Panc1 (cell line): ENCODE measurements at regions not wholly inside any gene's neighbourhood (a gene's known extent, or its start where the extent isn't known, plus 50 kb on each side); places are given as distances from the start of the nearest gene placed in this dataset.

Source experiments
- ATAC-seq: fragments of 200-7000 bp; cut with Tn5 transposase; 2 replicates; pipeline ENCODE4 v1.9.1; 2020; ENCODE audit warnings: mild to moderate bottlenecking, moderate library complexity
- BruUV-seq: library from RNA; stranded (reverse); fragments of 400-500 nt; replicated peaks from 2 replicates; lab custom pipeline; 2021; lab: Mats Ljungman, UMichigan
- CTCF ChIA-PET: fragments of 300-600 bp; sonication (Branson Sonifier 250); formaldehyde crosslinking; loops from one replicate; lab custom pipeline; 2022; ENCODE audit warnings: antibody characterized with exemption; lab: Charles Lee
- POLR2A ChIA-PET: fragments of 300-600 bp; sonication (Branson Sonifier 250); formaldehyde crosslinking; loops from one replicate; lab custom pipeline; 2022; ENCODE audit warnings: antibody characterized with exemption; lab: Charles Lee
- DNase-seq: peaks from one replicate; pipeline ENCODE4 v3.0.0-alpha.2; 2010; ENCODE audit warnings: low read depth, low spot score
- H3K27ac ChIP-seq: 2 replicates; pipeline ENCODE4 v1.5.1; 2011; ENCODE audit warnings: mild to moderate bottlenecking, low read length, inconsistent platforms
- H3K27me3 ChIP-seq: fragments of 200-500 bp; sonication (Bioruptor generic); 2 replicates; pipeline ENCODE4 v1.6.0; 2014; ENCODE audit warnings: low read length, inconsistent platforms; ENCODE audit not compliant: control insufficient read depth, insufficient read depth
- H3K36me3 ChIP-seq: fragments of 200-500 bp; sonication (Bioruptor generic); 2 replicates; pipeline ENCODE4 v1.5.1; 2014; ENCODE audit warnings: inconsistent platforms, mild to moderate bottlenecking, low read length, moderate library complexity; ENCODE audit not compliant: control insufficient read depth, insufficient read depth
- H3K4me1 ChIP-seq: 2 replicates; pipeline ENCODE4 v1.5.1; 2011; ENCODE audit warnings: inconsistent platforms, mild to moderate bottlenecking, low read length, moderate library complexity; ENCODE audit not compliant: control insufficient read depth, insufficient read depth
- H3K4me3 ChIP-seq, 2 experiments: 2 replicates each; pipeline ENCODE4 v1.5.1; 2011 to 2012; ENCODE audit warnings: low read depth in 2 of 2, low read length in 2 of 2, mild to moderate bottlenecking in 2 of 2, inconsistent platforms in 1 of 2, moderate library complexity in 1 of 2
- H3K9me3 ChIP-seq: fragments of 200-500 bp; sonication (Bioruptor generic); 2 replicates; pipeline ENCODE4 v1.5.1; 2014; ENCODE audit warnings: low read depth, mild to moderate bottlenecking, inconsistent platforms, low read length, moderate library complexity; ENCODE audit not compliant: control insufficient read depth, insufficient read depth
- CTCF ChIP-seq: fragments of 450-650 bp; IDR thresholded peaks from 2 replicates; pipeline ENCODE4 v1.5.1; 2017; ENCODE audit warnings: mild to moderate bottlenecking
- POLR2AphosphoS5 ChIP-seq: IDR thresholded peaks from 2 replicates; pipeline ENCODE4 v1.6.1; 2012; ENCODE audit warnings: mild to moderate bottlenecking, low read depth, low read length, moderate library complexity
- REST ChIP-seq, 2 experiments: IDR thresholded peaks; 2 replicates each; pipeline ENCODE4 v1.6.1; 2011 to 2012; ENCODE audit warnings: low read depth in 2 of 2, control low read depth in 1 of 2, low read length in 1 of 2, mild to moderate bottlenecking in 1 of 2, moderate library complexity in 1 of 2; ENCODE audit not compliant: insufficient read depth in 1 of 2
- SIN3A ChIP-seq: IDR thresholded peaks from 2 replicates; pipeline ENCODE4 v1.6.1; 2012; ENCODE audit warnings: low read depth, mild to moderate bottlenecking, low read length, moderate library complexity, borderline replicate concordance; ENCODE audit not compliant: insufficient read depth
- TCF7L2 ChIP-seq: IDR thresholded peaks from 2 replicates; pipeline ENCODE4 v1.6.1; 2011; ENCODE audit warnings: mild to moderate bottlenecking, low read depth, low read length, inconsistent platforms
- in situ Hi-C: cut with HindIII; loops from 2 replicates; pipeline ENCODE4 v1.10.0; 2016; ENCODE audit warnings: low sequenced_read_pairs, low pct_unique_long_range_greater_than_20kb
- intact Hi-C: fragments of 100-400 bp; cut with micrococcal nuclease; formaldehyde crosslinking; loops from one replicate; pipeline ENCODE4 v1.10.0; 2022; ENCODE audit not compliant: unreplicated experiment

- POLR2A ChIA-PET = no interaction called here
- TF ChIP-seq SIN3A = no peak
- TF ChIP-seq REST (IDR thresholded peaks at IDR 0.05; ENCODE audit: insufficient read depth in 1 of 2, low read depth in 2 of 2, low read length in 1 of 2) = no peak
- no peak for TF ChIP-seq POLR2AphosphoS5
- no peak for TF ChIP-seq CTCF
- TF ChIP-seq TCF7L2 = no peak
- H3K4me1 ChIP-seq = no peaks in the 10 kb centered on the region
- CTCF ChIA-PET = no interaction called here
- no peak overlapping the region for H3K27ac ChIP-seq
- in situ Hi-C loops = no loop called here
- intact Hi-C loops = no loop called here
- DNase-seq (no peak), ATAC-seq (no peak)
- H3K4me3 ChIP-seq = no peak overlapping the region
- no peaks in the 10 kb centered on the region for H3K9me3 ChIP-seq
- no peaks in the 10 kb centered on the region for H3K36me3 ChIP-seq
- H3K27me3 ChIP-seq = no peaks in the 10 kb centered on the region
- no TSS peak for BruUV-seq
Observed at GRCh38 chr5:63249960-63250359, 671.3 kb downstream of the LRRC70 start.

GRCh38 chr5:63247651-63248050 is 669.0 kb downstream of the LRRC70 start:
- TF ChIP-seq TCF7L2 (no peak), REST (IDR thresholded peaks at IDR 0.05; ENCODE audit: insufficient read depth in 1 of 2, low read depth in 2 of 2, low read length in 1 of 2) (no peak), SIN3A (no peak), CTCF (no peak), POLR2AphosphoS5 (no peak)
- ATAC-seq = no peak
- no peak overlapping the region for H3K4me3 ChIP-seq
- BruUV-seq = no TSS peak
- H3K36me3 ChIP-seq = no peaks in the 10 kb centered on the region
- H3K4me1 ChIP-seq = no peaks in the 10 kb centered on the region
- in situ Hi-C loops (no loop called here), intact Hi-C loops (no loop called here)
- no peaks in the 10 kb centered on the region for H3K27me3 ChIP-seq
- CTCF ChIA-PET = no interaction called here
- H3K27ac ChIP-seq = no peak overlapping the region
- no peak for DNase-seq
- no peaks in the 10 kb centered on the region for H3K9me3 ChIP-seq
- POLR2A ChIA-PET = no interaction called here
